Cardiac muscle cell (in vitro differentiated cells and primary cell): ENCODE measurements at regions not wholly inside any gene's neighbourhood (a gene's known extent, or its start where the extent isn't known, plus 50 kb on each side); places are given as distances from the start of the nearest gene placed in this dataset.

Source experiments
- DNase-seq, 2 donors: peaks; one replicate each; pipeline versions ENCODE4 v3.0.0 to v3.0.0-alpha.2; 2010 to 2017; ENCODE audit warnings: low read depth in 1 of 2, low spot score in 1 of 2
- H3K27ac ChIP-seq: fragments of 200-600 bp; sonication (generic); 2 replicates; pipeline ENCODE4 v1.5.1; 2016
- H3K27me3 ChIP-seq: fragments of 200-600 bp; sonication (generic); 2 replicates; pipeline ENCODE4 v1.6.0; 2016; ENCODE audit warnings: control low read depth
- H3K36me3 ChIP-seq: fragments of 200-600 bp; sonication (generic); 2 replicates; pipeline ENCODE4 v1.5.1; 2016; ENCODE audit warnings: control low read depth
- H3K4me1 ChIP-seq: fragments of 200-600 bp; sonication (generic); 2 replicates; pipeline ENCODE4 v1.8.1; 2017; ENCODE audit warnings: low read depth, mild to moderate bottlenecking, mixed run types
- H3K4me3 ChIP-seq: fragments of 200-600 bp; sonication (generic); 2 replicates; pipeline ENCODE4 v1.5.1; 2016; ENCODE audit warnings: mild to moderate bottlenecking
- H3K9me3 ChIP-seq: fragments of 200-600 bp; sonication (generic); 2 replicates; pipeline ENCODE4 v1.5.1; 2017; ENCODE audit warnings: low read depth, mild to moderate bottlenecking, control low read depth
- CTCF ChIP-seq: IDR thresholded peaks from 2 replicates; pipeline ENCODE4 v1.5.1; 2012; ENCODE audit warnings: low read depth, mild to moderate bottlenecking, low read length

- Histone ChIP-seq H3K27me3 (no peaks in the 10 kb centered on the region), H3K27ac (no peak overlapping the region), H3K9me3 (no peaks in the 10 kb centered on the region), H3K4me1 (no peaks in the 10 kb centered on the region), H3K36me3 (no peaks in the 10 kb centered on the region), H3K4me3 (no peak overlapping the region)
- TF ChIP-seq CTCF = peak; percentile 7
- peak in 1 of 2 donors; percentile 90 for DNase-seq
These were observed 910.4 kb downstream of the METTL15 start for GRCh38 chr11:29018631-29019030.

- H3K4me3 ChIP-seq = no peak overlapping the region
- no peak overlapping the region for H3K27ac ChIP-seq
- H3K9me3 ChIP-seq = no peaks in the 10 kb centered on the region
- H3K4me1 ChIP-seq = no peaks in the 10 kb centered on the region
- no peaks in the 10 kb centered on the region for H3K36me3 ChIP-seq
- DNase-seq = no peak
- TF ChIP-seq CTCF = no peak
- no peaks in the 10 kb centered on the region for H3K27me3 ChIP-seq
These were observed 909.8 kb downstream of the METTL15 start for GRCh38 chr11:29017941-29018340.

- no peaks in the 10 kb centered on the region for H3K27me3 ChIP-seq
- DNase-seq = no peak
- H3K36me3 ChIP-seq = no peaks in the 10 kb centered on the region
- H3K9me3 ChIP-seq = no peaks in the 10 kb centered on the region
- H3K27ac ChIP-seq = no peak overlapping the region
- H3K4me3 ChIP-seq = no peak overlapping the region
- TF ChIP-seq CTCF = no peak
- H3K4me1 ChIP-seq = no peaks in the 10 kb centered on the region
These were observed 904.3 kb downstream of the METTL15 start for GRCh38 chr11:29012507-29012906.

GRCh38 chr11:29009426-29009825 lies 901.2 kb downstream of the METTL15 start:
- Histone ChIP-seq H3K4me3 (no peak overlapping the region), H3K4me1 (no peaks in the 10 kb centered on the region), H3K9me3 (no peaks in the 10 kb centered on the region), H3K27me3 (no peaks in the 10 kb centered on the region), H3K27ac (no peak overlapping the region), H3K36me3 (no peaks in the 10 kb centered on the region)
- no peak for DNase-seq
- TF ChIP-seq CTCF = no peak

GRCh38 chr11:29008481-29008880 lies 900.3 kb downstream of the METTL15 start:
- Histone ChIP-seq H3K27me3 (no peaks in the 10 kb centered on the region), H3K9me3 (no peaks in the 10 kb centered on the region), H3K4me1 (no peaks in the 10 kb centered on the region), H3K27ac (no peak overlapping the region), H3K36me3 (no peaks in the 10 kb centered on the region), H3K4me3 (no peak overlapping the region)
- DNase-seq = no peak
- TF ChIP-seq CTCF = no peak

GRCh38 chr11:29006668-29007067 lies 898.5 kb downstream of the METTL15 start:
- Histone ChIP-seq H3K36me3 (no peaks in the 10 kb centered on the region), H3K4me3 (no peak overlapping the region), H3K27me3 (no peaks in the 10 kb centered on the region), H3K4me1 (no peaks in the 10 kb centered on the region), H3K9me3 (no peaks in the 10 kb centered on the region), H3K27ac (no peak overlapping the region)
- no peak for DNase-seq
- no peak for TF ChIP-seq CTCF
